ENCODE measurements at regions not wholly inside any gene's neighbourhood (a gene's known extent, or its start where the extent isn't known, plus 50 kb on each side); places are given as distances from the start of the nearest gene placed in this dataset.
"Not testable (repeated sequence)": the region's sequence is repeated elsewhere in the genome, so short reads cannot be mapped to it uniquely, and the experiment has no call there.

GRCh38 chr9:87160148-87161102 is 213.1 kb upstream of the GAS1 start:
- FAIRE-seq: no peak

GRCh38 chr9:87167161-87167560 is 219.9 kb upstream of the GAS1 start:
- FAIRE-seq: no peak

- FAIRE-seq: no peak
Observed at GRCh38 chr9:87167582-87167981, 220.3 kb upstream of the GAS1 start.

GRCh38 chr9:87178302-87178701 is 231.0 kb upstream of the GAS1 start:
- no peak for FAIRE-seq

GRCh38 chr9:87179553-87180340 is 232.4 kb upstream of the GAS1 start:
- no peak for FAIRE-seq

GRCh38 chr9:87180361-87180760 is 233.1 kb upstream of the GAS1 start:
- FAIRE-seq: no peak

GRCh38 chr9:87180841-87181240 is 233.5 kb upstream of the GAS1 start:
- no peak for FAIRE-seq

GRCh38 chr9:87181670-87182069 is 234.4 kb upstream of the GAS1 start:
- no peak for FAIRE-seq

GRCh38 chr9:87184956-87185642 is 237.8 kb upstream of the GAS1 start:
- FAIRE-seq: no peak

GRCh38 chr9:87187656-87188055 is 240.3 kb upstream of the GAS1 start:
- FAIRE-seq: no peak

GRCh38 chr9:87189006-87189405 is 241.7 kb upstream of the GAS1 start:
- FAIRE-seq: no peak

- no peak for FAIRE-seq
Observed at GRCh38 chr9:87193151-87193550, 245.8 kb upstream of the GAS1 start.

- FAIRE-seq: no peak
Observed at GRCh38 chr9:87193925-87194868, 246.9 kb upstream of the GAS1 start.

- FAIRE-seq: no peak
Observed at GRCh38 chr9:87195306-87195705, 248.0 kb upstream of the GAS1 start.

- no peak for FAIRE-seq
Observed at GRCh38 chr9:87197349-87198130, 250.2 kb upstream of the GAS1 start.

GRCh38 chr9:87198716-87199115 is 251.4 kb upstream of the GAS1 start:
- FAIRE-seq: no peak

- FAIRE-seq: no peak
Observed at GRCh38 chr9:87199278-87199677, 252.0 kb upstream of the GAS1 start.

GRCh38 chr9:87199782-87200181 is 252.5 kb upstream of the GAS1 start:
- no peak for FAIRE-seq

- no peak for FAIRE-seq
Observed at GRCh38 chr9:87201351-87201751, 254.0 kb upstream of the GAS1 start.

GRCh38 chr9:87206064-87206661 is 258.9 kb upstream of the GAS1 start:
- FAIRE-seq: no peak

- not testable (repeated sequence) for FAIRE-seq
Observed at GRCh38 chr9:87210658-87211057, 263.4 kb upstream of the GAS1 start.
